Activated CD4-positive, CD25-positive, alpha-beta regulatory T cell treated with anti-CD3 and anti-CD28 coated beads, Interleukin-2, amount 50 U/mL, for 72 hours (primary cell): ENCODE measurements at regions not wholly inside any gene's neighbourhood (a gene's known extent, or its start where the extent isn't known, plus 50 kb on each side); places are given as distances from the start of the nearest gene placed in this dataset.
"Not testable (repeated sequence)": the region's sequence is repeated elsewhere in the genome, so short reads cannot be mapped to it uniquely, and the experiment has no call there.

ENCODE experiments used
- DNase-seq: peaks from one replicate; pipeline ENCODE4 v3.0.0; 2021

DNA sequence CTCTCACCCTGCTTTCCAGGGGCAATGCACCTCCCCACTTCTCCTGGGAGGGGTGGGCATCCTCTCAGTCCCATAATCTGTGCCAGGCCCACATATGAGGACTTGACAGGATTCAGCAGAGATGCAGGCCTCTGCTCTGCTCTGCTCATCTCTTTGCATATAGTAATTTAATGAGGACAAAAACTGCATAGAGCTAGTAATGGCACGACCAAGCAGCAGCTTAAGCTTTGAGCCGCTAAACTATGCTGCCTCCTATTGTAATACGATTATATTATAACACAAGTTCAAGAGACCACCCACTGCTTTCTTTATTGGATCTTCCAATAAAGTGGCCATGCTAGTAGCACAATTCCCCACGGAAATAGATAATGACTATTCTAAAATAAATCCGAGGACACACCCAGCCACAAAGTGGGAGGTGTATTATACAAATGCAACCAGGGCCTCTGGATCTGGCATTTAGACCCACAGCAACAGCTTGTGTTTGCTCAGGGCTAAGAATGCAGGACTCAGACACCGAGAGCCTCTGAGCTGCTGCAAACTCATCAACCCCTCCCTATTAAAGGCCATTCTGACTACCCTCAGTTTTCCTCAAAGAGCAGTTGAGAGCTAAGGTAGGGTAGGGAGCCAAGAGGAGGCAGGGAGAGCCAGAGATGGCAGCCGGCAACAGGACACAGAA lies 93.6 kb upstream of the PLGLB2 start:
- not testable (repeated sequence) for DNase-seq

DNA sequence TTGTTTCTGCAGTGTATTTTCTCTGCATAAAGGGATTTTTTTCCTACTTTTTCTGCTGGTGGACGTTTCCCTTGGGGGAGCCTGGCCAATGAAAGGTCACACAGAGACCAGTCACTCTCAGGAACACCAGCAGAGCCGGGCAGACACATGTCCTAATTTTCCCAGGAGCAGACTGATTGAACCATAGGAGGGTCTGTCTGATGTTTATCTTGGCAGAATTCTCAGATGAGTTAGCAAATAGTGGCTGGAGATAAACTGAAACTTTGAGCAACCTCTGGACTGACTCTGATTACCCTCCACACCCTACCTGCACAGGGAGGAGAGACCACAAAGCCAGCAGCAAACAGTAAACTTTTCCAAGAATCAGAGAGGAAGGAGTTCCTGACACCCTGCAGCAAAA lies 90.0 kb upstream of the PLGLB2 start:
- DNase-seq, result not testable (repeated sequence)

DNA sequence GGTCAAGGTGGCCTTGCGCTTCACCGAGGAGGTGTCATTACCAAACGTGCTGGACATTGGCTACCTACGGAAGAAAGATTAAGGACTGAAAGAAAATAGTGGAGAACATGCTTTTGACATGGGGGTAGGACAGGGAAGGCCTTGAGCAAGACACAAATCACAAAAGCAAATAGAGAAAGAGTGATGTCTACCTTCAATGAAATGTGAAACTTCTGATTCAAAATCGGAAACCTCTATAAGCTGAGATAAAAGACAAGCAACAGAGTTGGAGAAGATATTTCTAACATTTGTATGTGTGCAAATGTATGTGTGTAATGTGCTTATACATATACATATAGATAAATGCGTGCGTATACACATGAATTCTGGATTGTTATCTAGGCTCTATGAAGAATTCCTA lies 89.5 kb upstream of the PLGLB2 start:
- not testable (repeated sequence) for DNase-seq

DNA sequence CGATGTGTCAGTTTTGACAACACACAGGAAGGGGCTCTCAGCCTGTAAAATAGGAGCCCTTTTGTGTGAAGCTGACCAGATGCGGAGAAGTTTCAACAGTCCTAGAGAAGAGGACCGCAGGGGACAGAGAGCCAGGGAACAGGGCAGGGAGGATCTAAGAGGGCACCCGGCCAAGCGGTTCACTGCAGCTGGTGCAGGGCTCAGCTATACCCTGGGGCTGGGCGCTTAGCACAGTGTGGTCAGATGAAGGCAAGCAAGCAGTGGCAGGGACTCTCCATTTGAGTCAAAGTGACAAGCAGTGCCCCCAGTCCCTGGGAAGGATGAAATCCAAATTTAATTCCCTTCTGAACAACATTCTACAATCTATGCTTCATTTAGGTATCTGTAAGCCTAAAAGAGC lies 88.9 kb upstream of the PLGLB2 start:
- DNase-seq, result not testable (repeated sequence)

DNA sequence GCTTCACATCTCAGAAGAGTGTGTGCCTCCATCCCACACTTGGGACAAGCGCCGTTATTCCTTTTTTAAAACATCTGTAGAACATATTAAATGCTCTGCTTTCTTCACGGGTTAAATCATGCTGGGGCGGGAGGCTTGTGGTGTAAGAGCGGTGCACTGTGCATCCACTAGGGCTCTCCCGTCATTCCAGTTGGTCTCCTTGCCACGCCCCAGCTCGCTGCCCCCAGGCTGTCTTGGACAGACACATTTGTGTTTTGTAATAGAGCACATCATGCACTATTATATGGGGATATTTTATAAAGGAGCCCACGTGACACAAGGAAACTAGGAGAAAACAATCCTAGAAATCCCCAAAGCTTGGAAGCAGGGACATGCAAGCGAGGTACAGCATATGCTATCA lies 87.7 kb upstream of the PLGLB2 start:
- not testable (repeated sequence) for DNase-seq

DNA sequence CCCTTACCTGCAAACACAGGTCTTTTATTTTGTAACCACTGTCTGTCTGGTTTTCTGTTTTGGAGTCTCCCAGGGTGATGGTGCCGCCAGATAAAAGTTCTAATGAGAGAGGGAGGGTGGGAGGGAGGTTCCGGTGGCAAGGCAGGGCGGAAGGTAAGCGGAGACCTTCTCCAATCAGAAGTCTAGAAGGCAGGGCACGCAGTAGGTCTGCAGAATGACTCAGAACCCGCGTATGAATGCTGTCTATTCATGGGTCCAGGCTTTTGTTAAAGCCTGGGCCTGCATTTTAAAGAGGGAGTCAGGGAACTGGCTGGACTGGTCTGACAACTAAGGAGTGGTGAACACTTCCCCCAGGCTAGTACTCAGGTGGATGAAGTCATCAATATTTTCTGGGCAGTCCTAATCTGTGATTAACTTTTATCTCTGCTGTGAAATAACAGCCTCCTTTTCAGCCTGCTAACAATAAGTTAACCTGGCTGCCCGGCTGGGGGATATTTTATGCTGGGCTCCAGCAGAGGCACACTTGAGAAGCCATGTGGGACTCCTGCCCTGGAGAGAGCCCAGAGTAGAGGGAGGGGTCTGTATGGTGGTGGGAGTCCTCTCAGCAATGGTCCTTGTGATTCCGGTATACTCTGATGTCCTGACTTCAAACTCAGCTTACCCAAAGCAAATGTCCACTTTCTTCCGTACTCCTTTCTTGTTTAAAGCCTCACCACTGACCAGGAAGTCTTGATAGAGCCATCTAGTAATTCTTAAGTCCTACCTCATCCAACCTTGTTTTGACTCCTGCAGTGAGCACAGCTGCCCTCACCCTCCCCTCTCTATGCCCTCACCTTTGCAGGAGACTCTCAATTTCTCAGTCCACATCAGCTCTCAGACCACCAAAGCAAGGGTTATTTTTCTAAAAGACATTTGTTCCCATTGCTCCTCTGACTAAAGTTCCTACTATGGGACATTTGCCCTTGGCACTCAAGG lies 85.3 kb upstream of the PLGLB2 start:
- DNase-seq, result not testable (repeated sequence)

DNA sequence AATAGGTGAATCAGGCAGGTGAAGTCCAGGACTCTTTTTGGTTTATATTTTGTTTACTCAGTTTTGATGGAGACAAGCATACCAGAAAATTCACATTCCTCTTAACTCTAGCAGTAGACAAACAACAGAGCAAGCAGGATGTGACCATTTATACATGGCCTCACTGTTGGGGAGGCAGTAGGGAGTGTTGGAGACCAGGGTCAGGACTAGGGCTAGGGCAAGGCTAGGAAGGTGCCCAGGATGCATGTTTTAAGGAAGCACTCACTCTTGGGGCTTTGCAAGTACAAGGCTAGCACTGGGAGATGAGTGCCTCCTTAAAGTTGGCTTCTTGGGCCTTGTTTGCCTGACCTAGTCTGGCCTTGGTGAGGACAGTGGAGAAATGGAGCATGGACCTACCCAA lies 84.5 kb upstream of the PLGLB2 start:
- not testable (repeated sequence) for DNase-seq

DNA sequence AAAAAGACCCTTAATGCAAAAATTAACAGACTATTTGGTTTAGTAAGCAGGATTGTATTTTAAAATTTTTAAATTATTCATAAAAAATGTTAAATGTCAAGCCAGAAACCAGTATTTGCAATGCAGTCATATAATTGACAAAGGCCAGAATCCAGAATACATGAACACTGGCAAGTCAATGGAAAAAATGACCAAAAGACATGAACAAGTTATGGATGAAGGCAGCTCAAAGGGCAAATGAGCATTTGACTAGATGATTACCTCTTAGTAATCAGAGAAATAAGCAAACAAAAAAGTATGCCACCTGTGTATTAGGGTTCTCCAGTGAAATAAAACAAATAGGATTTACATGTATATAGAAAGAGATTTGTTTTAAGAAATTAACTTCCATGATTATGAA lies 80.9 kb upstream of the PLGLB2 start:
- DNase-seq, result not testable (repeated sequence)

DNA sequence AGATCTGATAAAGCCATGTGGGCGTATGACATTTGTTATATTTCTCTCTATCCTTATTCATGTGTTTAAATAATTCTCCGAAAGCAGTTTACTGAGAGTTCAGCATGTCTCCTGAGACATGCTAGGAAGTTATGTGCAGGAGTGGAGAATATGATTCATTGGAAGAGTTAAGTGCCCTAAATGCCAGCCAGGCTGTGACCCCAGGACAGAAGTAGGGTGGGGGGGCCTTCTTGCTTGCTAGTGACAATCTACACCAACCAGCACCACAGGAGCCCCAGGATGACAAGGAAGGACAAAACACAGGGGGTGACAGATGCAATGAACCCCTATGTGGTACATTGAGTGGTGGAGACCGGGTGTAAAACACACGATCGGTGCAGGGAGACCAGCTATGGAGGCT lies 79.5 kb upstream of the PLGLB2 start:
- DNase-seq, result not testable (repeated sequence)

DNA sequence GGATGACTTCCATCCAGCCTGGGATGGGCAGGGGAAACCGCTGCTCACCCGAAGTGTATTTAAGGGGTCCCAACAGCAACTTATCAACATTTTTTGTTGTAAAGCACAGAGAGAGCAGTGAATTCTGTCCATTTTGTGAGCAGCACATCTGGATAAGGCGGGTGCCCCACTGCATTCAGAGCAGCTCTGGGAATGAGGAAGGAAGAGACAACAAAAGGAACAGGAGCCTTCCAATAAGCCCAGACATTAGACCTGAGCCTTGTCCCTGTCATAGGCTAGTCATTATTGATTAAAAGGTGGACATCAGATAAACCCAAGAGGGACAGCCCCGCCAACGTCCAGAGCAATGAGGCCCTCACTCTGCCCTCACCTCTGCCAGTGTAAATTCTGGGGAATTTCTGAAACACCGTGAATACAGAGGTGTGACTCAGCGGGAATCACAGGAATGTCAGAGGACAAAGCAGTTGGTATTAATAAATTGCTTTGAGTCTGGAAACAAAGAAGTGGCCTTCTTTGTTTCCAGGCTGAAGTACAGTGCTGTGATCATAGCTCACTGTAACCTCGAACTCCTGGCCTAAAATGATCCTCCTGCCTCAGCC lies 78.2 kb upstream of the PLGLB2 start:
- DNase-seq, result not testable (repeated sequence)

DNA sequence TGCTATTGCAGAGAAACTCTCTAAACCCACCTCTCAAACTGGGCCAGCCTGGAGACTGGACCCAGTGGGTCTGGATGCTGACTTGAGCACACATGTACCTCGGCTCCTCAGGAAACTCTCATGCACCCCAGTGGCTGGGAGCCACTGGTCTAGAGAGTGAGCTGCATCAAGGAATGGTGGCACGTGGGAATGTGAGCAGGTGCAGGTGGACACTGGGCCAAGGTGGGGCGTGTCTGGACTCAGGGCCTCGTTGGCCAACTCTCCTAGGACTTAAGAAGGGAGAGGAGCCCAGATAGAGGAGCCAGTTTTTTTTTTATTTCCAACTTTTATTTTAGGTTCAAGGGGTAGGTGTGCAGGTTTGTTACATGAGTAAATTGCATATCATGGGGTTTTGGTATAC lies 75.5 kb upstream of the PLGLB2 start:
- DNase-seq, result not testable (repeated sequence)

DNA sequence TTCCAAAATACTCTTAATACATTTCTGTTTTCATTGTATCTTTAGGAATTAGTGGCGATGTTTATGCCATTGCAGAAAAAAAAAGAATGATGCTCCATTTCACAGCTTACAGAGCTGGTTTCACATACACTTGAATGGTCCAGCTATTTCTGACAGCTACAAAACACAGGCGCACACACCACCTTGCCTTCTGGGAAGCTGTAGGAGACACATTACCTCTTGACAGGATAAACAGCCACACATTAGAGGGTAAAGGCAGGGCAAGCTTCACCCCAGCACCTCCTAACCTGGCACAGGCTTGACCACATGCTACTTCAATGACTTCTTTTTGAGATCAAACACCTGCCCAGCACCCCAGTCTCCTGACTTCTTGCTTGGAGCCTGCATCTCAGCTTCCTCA lies 73.2 kb upstream of the PLGLB2 start:
- not testable (repeated sequence) for DNase-seq

DNA sequence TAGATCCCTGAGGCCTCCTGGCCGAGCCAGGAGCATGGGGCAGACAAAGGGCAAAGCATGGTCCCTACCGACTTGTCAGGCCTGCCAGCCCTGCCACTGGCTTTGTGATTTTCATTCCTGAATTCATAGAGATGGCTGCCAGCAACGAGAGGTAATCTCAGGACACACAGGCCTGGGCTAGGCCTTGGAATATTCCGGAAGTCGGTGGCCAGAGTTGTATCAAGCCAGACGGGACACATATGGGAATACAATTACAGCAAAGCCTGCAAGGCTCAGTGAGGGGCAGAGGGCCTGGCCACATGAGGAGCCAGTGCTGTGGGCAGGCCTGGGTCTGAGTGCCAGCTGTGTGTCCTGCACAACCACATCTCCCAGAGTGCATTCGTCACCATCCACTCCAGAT lies 72.4 kb upstream of the PLGLB2 start:
- DNase-seq, result not testable (repeated sequence)

DNA sequence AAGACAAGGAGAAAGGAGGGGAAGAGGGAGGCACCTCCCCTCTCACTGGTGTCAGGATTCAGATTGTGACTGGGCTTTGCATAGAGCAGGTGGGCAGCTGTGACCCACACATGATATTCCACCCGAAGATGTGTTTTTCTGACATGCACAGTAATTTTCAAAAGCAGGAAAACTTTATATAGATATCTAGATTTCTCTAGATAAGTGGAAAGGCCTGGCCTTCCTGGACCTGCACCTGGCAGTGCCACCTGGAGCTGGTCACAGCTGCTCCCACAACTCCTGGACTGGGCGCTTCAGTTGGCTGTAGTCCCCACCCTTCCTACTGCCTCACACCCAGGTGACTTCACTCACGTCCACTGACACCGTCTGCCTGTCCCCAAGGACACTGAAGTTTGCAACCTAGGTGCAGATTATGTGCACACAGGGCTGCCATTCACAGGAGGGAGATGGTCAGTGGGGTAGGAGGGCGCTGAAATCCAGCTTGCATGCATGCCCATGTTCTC lies 70.4 kb upstream of the PLGLB2 start:
- not testable (repeated sequence) for DNase-seq

DNA sequence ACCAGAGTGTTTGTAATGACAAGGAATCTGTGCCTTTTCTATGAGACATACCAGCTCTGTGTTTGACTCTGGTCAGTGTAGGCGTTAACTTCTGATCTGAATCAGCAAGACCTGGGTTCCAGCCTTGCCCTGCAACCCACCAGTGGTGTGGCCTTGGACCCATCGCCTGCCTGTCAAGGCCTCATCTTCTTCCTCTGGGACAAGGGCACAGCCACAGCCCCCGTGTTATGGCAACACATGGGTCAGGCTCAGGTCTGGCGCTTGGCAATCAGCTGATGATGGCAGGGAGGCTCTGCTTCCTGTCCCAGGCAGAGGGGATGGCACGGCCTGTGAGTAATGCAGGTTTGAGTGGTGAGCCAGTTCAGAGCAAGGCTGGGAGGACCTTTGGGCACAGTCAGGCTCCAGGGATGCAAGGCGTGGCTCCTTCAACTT lies 69.1 kb upstream of the PLGLB2 start:
- not testable (repeated sequence) for DNase-seq

DNA sequence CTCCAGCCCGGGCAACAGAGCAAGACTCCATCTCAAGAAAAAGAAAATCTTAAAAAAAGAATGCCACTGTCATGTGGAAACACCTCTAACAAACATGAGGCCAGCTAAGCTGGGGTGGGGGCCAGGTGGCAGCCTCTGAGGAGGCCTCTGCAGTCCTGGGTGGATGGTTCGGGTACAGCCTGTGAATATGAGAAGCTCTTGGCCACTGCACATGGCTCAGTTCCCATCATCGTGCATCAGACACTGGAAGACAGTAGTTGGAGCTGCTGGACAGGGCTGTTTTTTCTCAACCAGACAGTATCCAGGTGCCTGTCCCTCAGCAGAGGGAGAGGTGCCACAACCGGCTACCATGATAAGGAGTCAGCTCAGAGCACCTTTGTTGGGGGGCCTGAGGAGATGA lies 67.9 kb upstream of the PLGLB2 start:
- DNase-seq, result not testable (repeated sequence)

DNA sequence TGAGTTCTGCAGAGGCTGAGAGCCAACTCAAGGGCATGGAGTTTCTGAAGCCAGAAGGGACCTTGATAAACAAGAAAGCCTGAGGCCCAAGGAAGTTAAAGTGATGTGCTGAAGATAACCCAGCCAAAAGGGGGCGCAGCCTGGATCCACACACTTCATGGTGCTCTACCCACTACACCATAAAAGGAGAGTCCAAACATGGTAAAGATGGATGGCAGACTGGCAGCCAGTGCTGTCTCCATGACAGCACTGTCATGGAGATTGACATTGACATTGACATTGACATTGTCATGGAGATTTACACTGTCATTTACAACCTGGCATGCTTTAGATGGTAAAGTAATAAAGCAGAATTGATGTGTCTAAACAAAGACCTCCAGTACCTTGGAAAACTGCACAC lies 67.2 kb upstream of the PLGLB2 start:
- not testable (repeated sequence) for DNase-seq

DNA sequence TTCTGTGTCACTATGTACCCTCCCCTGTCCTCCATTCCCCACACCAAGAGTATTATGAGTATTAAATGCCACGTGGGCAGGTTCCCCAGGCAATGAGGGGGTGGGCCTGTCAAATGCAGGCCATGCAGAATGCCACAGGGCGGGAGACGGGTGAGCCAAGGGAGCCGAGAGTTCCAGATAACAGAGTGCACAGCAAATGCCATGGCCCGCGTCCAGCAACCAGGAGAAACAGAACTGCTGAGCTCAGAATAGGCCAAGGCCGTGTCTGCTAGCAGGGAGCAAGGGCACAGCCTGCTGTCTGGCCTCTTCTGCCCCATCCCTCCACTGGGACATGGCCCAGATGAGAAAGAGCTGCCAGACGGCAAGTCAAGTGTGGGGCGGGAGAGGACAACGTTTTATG lies 64.4 kb upstream of the PLGLB2 start:
- DNase-seq, result not testable (repeated sequence)

DNA sequence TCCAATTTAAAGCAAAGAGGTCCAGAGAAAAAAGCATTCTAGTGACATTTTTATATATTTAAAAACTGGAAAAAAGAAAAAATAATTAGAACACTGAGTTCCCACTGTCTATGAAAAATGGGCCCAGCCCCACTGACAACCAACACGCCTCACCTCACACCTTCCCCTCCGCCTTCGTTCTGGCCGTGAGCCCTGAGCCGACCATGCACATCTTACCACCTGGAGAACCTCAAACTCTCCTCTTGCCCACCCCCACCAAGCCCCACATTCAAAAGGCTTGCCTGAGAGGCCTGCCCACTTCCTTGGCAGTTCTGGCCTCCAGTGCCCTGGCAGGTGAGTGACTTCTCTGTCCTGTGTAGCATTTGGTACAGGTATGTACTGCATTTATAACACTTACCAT lies 63.9 kb upstream of the PLGLB2 start:
- not testable (repeated sequence) for DNase-seq

DNA sequence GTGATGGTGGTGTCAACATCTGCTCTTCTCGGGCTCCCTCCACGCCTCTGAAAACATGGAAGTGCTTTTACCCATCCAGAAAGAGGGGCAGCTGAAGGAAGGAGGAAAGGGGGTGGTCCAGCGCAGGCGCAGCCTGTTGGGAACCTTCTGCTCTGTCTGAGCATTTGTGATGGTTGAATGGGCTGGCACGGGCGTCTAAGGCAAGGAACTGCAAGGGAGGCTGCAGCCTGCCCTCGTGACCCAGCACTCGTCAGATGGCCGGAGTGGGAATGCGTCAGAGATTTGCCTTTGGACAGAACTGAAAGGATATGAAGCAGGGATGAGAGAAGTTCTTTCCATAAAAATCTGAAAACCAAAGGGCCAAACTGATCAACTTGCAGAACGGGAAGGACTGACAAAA lies 62.3 kb upstream of the PLGLB2 start:
- DNase-seq, result not testable (repeated sequence)

DNA sequence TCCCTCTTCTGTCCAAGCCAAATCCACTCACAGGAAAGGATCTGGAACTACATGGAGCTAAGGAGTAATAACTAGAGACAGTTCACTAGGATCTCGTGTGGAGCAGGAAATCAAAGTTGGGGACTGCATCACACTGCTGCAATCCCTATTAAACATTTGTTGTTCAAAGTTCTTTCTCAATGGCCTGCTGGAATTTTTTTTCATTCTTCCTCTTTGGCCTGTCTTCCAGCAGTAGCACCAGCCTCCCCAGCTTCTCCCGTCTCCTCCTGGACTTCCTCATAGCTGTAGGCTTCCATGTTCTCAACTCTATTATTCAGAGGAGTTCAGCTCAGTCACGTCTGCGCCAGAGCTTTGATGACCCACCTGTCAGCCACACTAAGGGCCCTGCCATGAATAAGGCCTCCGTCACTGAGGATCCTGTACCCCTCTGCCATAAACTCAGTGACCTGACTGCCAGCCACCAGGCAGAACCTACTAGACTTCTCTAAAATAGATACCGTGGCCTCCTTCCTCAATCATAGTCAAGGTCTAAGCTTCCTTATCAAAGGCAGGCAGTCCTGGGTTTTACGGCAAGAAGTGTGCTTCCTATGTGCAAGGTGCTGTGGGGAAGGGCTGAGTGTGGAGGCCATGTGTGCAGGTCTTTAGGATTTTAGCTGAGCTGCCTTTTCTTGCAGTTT lies 60.9 kb upstream of the PLGLB2 start:
- not testable (repeated sequence) for DNase-seq

DNA sequence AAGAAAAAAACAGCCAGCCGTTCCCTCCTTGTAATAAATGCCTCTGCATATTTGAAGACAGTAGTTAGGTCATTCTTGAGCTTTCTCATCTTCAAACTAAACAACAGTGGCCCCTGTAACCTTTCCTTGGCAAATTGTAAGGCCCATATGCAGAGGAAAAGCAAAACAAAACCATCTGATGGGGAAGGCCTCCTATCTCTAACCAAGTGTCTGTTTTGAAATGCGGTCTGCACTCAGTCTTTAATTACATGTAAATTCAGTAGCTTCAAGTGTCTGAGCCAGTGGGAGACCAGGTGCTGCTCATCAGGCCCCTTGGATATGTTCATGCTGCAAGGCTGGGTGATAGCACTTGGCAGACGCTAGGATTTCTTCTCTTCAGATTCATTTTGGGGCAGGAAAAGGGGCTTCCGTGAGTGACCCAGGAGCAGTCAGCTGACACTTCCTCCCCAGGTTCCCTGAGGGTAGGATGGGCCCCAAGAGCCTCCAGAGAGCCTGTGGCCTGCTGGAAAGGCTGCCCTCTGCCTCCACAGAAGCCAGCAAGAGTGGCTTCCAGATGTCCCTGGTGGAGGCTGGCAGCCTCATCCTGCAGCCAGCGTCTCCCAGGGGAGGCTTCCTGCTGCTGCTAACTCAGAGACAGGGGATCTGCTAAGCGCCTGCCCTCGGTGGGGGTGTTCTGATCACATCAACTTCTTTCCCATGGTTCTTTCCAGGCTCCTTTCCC lies 60.2 kb upstream of the PLGLB2 start:
- not testable (repeated sequence) for DNase-seq
